CD14-positive monocyte (primary cell): ENCODE measurements at regions not wholly inside any gene's neighbourhood (a gene's known extent, or its start where the extent isn't known, plus 50 kb on each side); places are given as distances from the start of the nearest gene placed in this dataset.

Source experiments
- DNase-seq, 3 donors: peaks; one replicate each; pipeline ENCODE4 v3.0.0-alpha.2; 2011 to 2022
- H2AFZ ChIP-seq: 2 replicates; pipeline ENCODE4 v1.6.0; 2012; ENCODE audit warnings: mild to moderate bottlenecking, low read depth, low read length, inconsistent platforms; ENCODE audit not compliant: insufficient read depth, poor library complexity, severe bottlenecking
- H3K27ac ChIP-seq, 2 donors: 1 replicate in 1 of 2; 2 replicates in 1 of 2; pipeline ENCODE4 v1.5.1; 2012 to 2013; ENCODE audit warnings: low read length in 2 of 2, control low read depth in 1 of 2, inconsistent platforms in 1 of 2, low read depth in 1 of 2, mild to moderate bottlenecking in 1 of 2
- H3K27me3 ChIP-seq, 2 donors: one replicate each; pipeline versions ENCODE4 v1.6.0 to v1.6.1; 2011 to 2013; ENCODE audit warnings: low read length in 2 of 2; ENCODE audit not compliant: control insufficient read depth in 2 of 2, insufficient read depth in 2 of 2
- H3K36me3 ChIP-seq, 2 donors: replicated peaks in 1 of 2; 1 replicate in 1 of 2; 2 replicates in 1 of 2; pipeline versions ENCODE4 v1.5.1 to v1.6.1; 2012 to 2013; ENCODE audit warnings: low read length in 2 of 2, control low read depth in 1 of 2, inconsistent platforms in 1 of 2, mild to moderate bottlenecking in 1 of 2; ENCODE audit not compliant: insufficient read depth in 2 of 2, control insufficient read depth in 1 of 2
- H3K4me1 ChIP-seq, 2 donors: 1 replicate in 1 of 2; 2 replicates in 1 of 2; pipeline versions ENCODE4 v1.5.1 to v1.6.1; 2012 to 2013; ENCODE audit warnings: low read length in 2 of 2, control low read depth in 1 of 2, inconsistent platforms in 1 of 2, mild to moderate bottlenecking in 1 of 2, moderate library complexity in 1 of 2; ENCODE audit not compliant: insufficient read depth in 2 of 2, control insufficient read depth in 1 of 2
- H3K4me2 ChIP-seq: replicated peaks from 2 replicates; pipeline ENCODE3; 2012; ENCODE audit warnings: low read length, moderate library complexity, mild to moderate bottlenecking; ENCODE audit not compliant: poor library complexity, severe bottlenecking; ENCODE audit errors: extremely low read depth
- H3K4me3 ChIP-seq, 3 experiments: fragments of 200-600 bp in 1 of 3; sonication (generic) in 1 of 3; replicated peaks in 1 of 3; 1 replicate in 2 of 3; 2 replicates in 1 of 3; pipeline ENCODE4 v1.5.1; 2011 to 2013; ENCODE audit warnings: low read length in 3 of 3, mild to moderate bottlenecking in 3 of 3, control low read depth in 2 of 3, low read depth in 2 of 3, inconsistent platforms in 1 of 3, moderate library complexity in 1 of 3
- H3K79me2 ChIP-seq: 2 replicates; pipeline ENCODE4 v1.6.0; 2012; ENCODE audit warnings: mild to moderate bottlenecking, control low read depth, inconsistent platforms, low read length, moderate library complexity; ENCODE audit not compliant: insufficient read depth
- H3K9ac ChIP-seq: 2 replicates; pipeline ENCODE4 v1.6.0; 2017; ENCODE audit warnings: low read length, mild to moderate bottlenecking; ENCODE audit not compliant: insufficient read depth, poor library complexity, severe bottlenecking
- H3K9me3 ChIP-seq, 2 donors: replicated peaks in 1 of 2; 1 replicate in 1 of 2; 2 replicates in 1 of 2; pipeline versions ENCODE4 v1.5.1 to v1.6.1; 2012 to 2013; ENCODE audit warnings: low read length in 2 of 2, control low read depth in 1 of 2; ENCODE audit not compliant: control insufficient read depth in 1 of 2, insufficient read depth in 1 of 2
- H4K20me1 ChIP-seq: 2 replicates; pipeline ENCODE4 v1.6.0; 2012; ENCODE audit warnings: mild to moderate bottlenecking, low read length, control low read depth, moderate library complexity; ENCODE audit not compliant: insufficient read depth
- H3K27ac Mint-ChIP-seq, 7 donors: one replicate each; pipeline ENCODE4 v1.8.0; 2020; ENCODE audit warnings: mild to moderate bottlenecking in 7 of 7, mixed read lengths in 7 of 7, moderate library complexity in 6 of 7, inconsistent platforms in 2 of 7
- H3K27me3 Mint-ChIP-seq, 3 donors: one replicate each; pipeline ENCODE4 v1.8.0; 2021 to 2022; ENCODE audit warnings: low read depth in 3 of 3, mild to moderate bottlenecking in 3 of 3, mixed read lengths in 3 of 3, moderate library complexity in 3 of 3, inconsistent platforms in 1 of 3
- H3K36me3 Mint-ChIP-seq, 2 donors: one replicate each; pipeline ENCODE4 v1.8.0; 2020; ENCODE audit warnings: mixed read lengths in 2 of 2, inconsistent platforms in 1 of 2, mild to moderate bottlenecking in 1 of 2
- H3K4me1 Mint-ChIP-seq: one replicate; pipeline ENCODE4 v1.8.0; 2020; ENCODE audit warnings: mild to moderate bottlenecking, mixed read lengths
- H3K4me3 Mint-ChIP-seq, 2 donors: one replicate each; pipeline ENCODE4 v1.8.0; 2020; ENCODE audit warnings: mild to moderate bottlenecking in 2 of 2, mixed read lengths in 2 of 2, moderate library complexity in 1 of 2
- H3K9me3 Mint-ChIP-seq, 7 donors: one replicate each; pipeline ENCODE4 v1.8.0; 2020 to 2022; ENCODE audit warnings: mixed read lengths in 7 of 7, mild to moderate bottlenecking in 6 of 7, moderate library complexity in 6 of 7, inconsistent platforms in 2 of 7
- CTCF ChIP-seq: fragments of 200-600 bp; IDR thresholded peaks from one replicate; pipeline ENCODE4 v1.8.0; 2022; ENCODE audit warnings: antibody characterized with exemption, mild to moderate bottlenecking
- WGBS: methylation state at CpG from one replicate; pipeline ENCODE4 v1.1.5; 2013; ENCODE audit warnings: missing lambda C conversion rate; ENCODE audit not compliant: insufficient coverage; 5-methylcytosine and 5-hydroxymethylcytosine counted together
- intact Hi-C, 2 donors: fragments of 100-400 bp; cut with micrococcal nuclease; formaldehyde crosslinking; loops; one replicate each; pipeline versions ENCODE4 v1.15.0 to v1.15.1; 2023

- no peak for TF ChIP-seq CTCF
- Histone ChIP-seq H3K79me2 (no peaks in the 10 kb centered on the region), H3K36me3 (no peaks in the 10 kb centered on the region), H2AFZ (no peak overlapping the region), H3K27ac (no peak overlapping the region), H3K4me3 (no peak overlapping the region), H4K20me1 (no peaks in the 10 kb centered on the region), H3K4me1 (peaks cover 22 to 28% of the 10 kb centered on the region in 2 donors), H3K4me2 (no peak overlapping the region), H3K9ac (no peak overlapping the region), H3K27me3 (peaks cover 4 to 34% of the 10 kb centered on the region in 2 donors), H3K9me3 (no peaks in the 10 kb centered on the region)
- intact Hi-C loops = no loop called here
- peaks cover 0 to 3% of the 10 kb centered on the region in 2 donors for H3K36me3 Mint-ChIP-seq
- peak overlapping the region in 1 of 2 donors; percentile 52 for H3K4me3 Mint-ChIP-seq
- peaks cover 44 to 61% (median 58%) of the 10 kb centered on the region in 3 donors for H3K27me3 Mint-ChIP-seq
- H3K9me3 Mint-ChIP-seq = peaks cover 0 to 2% (median 0%) of the 10 kb centered on the region in 7 donors
- no peak for DNase-seq
- no peak overlapping the region for H3K27ac Mint-ChIP-seq
- WGBS = 95% methylated on average over 9 of the region's 9 CpGs
- H3K4me1 Mint-ChIP-seq = peaks cover 31% of the 10 kb centered on the region
These were observed 54.4 kb upstream of the FCN1 start for GRCh38 chr9:134972140-134972539.

GRCh38 chr9:134975253-134975652, 57.5 kb upstream of the FCN1 start:
- Histone ChIP-seq H3K4me3 (no peak overlapping the region), H3K79me2 (no peaks in the 10 kb centered on the region), H3K4me1 (peaks cover 26% of the 10 kb centered on the region in 2 donors), H3K27ac (no peak overlapping the region), H4K20me1 (no peaks in the 10 kb centered on the region), H3K9me3 (peaks cover 0 to 9% of the 10 kb centered on the region in 2 donors), H3K9ac (no peak overlapping the region), H3K36me3 (no peaks in the 10 kb centered on the region), H3K27me3 (peaks cover 4 to 25% of the 10 kb centered on the region in 2 donors), H3K4me2 (no peak overlapping the region), H2AFZ (no peak overlapping the region)
- Mint-ChIP-seq H3K4me3 (peak overlapping the region in 1 of 2 donors; percentile 2), H3K27me3 (peaks cover 32 to 40% (median 36%) of the 10 kb centered on the region in 3 donors), H3K36me3 (peaks cover 2 to 5% of the 10 kb centered on the region in 2 donors), H3K4me1 (peaks cover 42% of the 10 kb centered on the region), H3K9me3 (peaks cover 2 to 10% (median 4%) of the 10 kb centered on the region in 7 donors), H3K27ac (no peak overlapping the region)
- DNase-seq = no peak
- no peak for TF ChIP-seq CTCF
- WGBS = no CpG with 5 or more reads among the region's 1 CpG
- intact Hi-C loops = no loop called here
